HFFc6 (cell line): ENCODE measurements at regions not wholly inside any gene's neighbourhood (a gene's known extent, or its start where the extent isn't known, plus 50 kb on each side); places are given as distances from the start of the nearest gene placed in this dataset.

ENCODE experiments used
- DNase-seq: peaks from one replicate; pipeline ENCODE4 v3.0.0-alpha.2; 2018
- H3K27ac Mint-ChIP-seq: 2 replicates; pipeline ENCODE4 v1.8.0; 2020; ENCODE audit warnings: mild to moderate bottlenecking, mixed read lengths
- H3K27me3 Mint-ChIP-seq: 2 replicates; pipeline ENCODE4 v1.8.0; 2021; ENCODE audit warnings: mild to moderate bottlenecking, moderate library complexity, mixed read lengths; ENCODE audit not compliant: insufficient read depth
- H3K36me3 Mint-ChIP-seq: 2 replicates; pipeline ENCODE4 v1.8.0; 2021; ENCODE audit warnings: low read depth, mixed read lengths
- H3K4me1 Mint-ChIP-seq: 2 replicates; pipeline ENCODE4 v1.8.0; 2020; ENCODE audit warnings: low read depth, mixed read lengths
- H3K4me3 Mint-ChIP-seq: 2 replicates; pipeline ENCODE4 v1.8.0; 2020; ENCODE audit warnings: mild to moderate bottlenecking, moderate library complexity, mixed read lengths
- H3K9me3 Mint-ChIP-seq: 2 replicates; pipeline ENCODE4 v1.8.0; 2020; ENCODE audit warnings: mild to moderate bottlenecking, mixed read lengths
- TF ChIP-seq, protein P1 (sequence below): fragments of 200-600 bp; sonication (generic); IDR thresholded peaks from 2 replicates; pipeline ENCODE4 v1.5.0; 2021; ENCODE audit warnings: antibody characterized with exemption, mild to moderate bottlenecking

DNA sequence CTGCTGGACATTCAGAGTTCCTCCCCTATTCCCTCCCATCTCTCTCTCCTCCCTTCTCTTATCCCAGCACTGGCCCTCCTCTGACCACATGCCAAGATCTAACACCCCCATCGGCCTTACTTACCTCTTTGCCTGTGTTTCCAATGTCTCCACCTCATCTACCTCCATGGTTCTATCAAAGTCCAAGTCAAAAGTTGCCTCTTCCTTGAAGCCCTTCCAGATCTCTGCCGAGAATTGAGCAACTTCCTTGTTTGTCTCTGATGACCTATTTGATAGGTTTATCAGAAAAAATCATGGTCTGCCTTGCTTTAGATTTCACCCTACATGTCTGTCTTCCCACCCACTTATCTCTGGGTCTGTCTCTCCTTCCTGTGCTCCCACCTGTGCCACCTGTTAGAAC, 69.7 kb upstream of the ITGA11 start:
- Mint-ChIP-seq H3K27me3 (peaks cover 14% of the 10 kb centered on the region), H3K36me3 (no peaks in the 10 kb centered on the region), H3K9me3 (no peaks in the 10 kb centered on the region), H3K4me1 (peaks cover 20% of the 10 kb centered on the region; the same call in 1 of the 2 replicates), H3K4me3 (no peak overlapping the region), H3K27ac (no peak overlapping the region)
- DNase-seq = no peak
- TF ChIP-seq, protein P1, sequence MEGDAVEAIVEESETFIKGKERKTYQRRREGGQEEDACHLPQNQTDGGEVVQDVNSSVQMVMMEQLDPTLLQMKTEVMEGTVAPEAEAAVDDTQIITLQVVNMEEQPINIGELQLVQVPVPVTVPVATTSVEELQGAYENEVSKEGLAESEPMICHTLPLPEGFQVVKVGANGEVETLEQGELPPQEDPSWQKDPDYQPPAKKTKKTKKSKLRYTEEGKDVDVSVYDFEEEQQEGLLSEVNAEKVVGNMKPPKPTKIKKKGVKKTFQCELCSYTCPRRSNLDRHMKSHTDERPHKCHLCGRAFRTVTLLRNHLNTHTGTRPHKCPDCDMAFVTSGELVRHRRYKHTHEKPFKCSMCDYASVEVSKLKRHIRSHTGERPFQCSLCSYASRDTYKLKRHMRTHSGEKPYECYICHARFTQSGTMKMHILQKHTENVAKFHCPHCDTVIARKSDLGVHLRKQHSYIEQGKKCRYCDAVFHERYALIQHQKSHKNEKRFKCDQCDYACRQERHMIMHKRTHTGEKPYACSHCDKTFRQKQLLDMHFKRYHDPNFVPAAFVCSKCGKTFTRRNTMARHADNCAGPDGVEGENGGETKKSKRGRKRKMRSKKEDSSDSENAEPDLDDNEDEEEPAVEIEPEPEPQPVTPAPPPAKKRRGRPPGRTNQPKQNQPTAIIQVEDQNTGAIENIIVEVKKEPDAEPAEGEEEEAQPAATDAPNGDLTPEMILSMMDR = no peak

DNA sequence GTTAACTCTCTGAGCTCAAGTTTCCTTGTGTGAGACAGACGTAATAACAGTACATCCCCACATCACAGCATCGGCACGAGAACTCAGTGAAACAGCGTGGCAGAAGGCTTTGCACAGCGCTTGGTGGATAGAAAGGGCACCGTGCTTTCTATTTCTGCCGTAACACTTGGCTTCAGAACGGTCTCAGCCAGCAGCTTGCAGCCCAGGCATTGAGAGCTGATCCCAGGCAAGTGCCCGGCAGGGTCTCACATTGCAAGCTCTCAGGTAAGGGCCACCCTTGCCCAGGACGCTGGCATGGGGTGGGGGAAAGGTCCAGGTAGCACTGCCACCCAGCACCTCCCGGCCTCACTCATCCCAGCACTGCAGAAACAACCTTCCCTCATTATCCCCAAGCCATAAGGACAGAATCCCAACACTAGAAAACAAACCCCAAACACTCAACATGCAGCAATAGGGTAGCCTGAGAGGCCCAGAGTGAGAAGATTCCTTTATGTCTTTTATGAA, 70.5 kb upstream of the ITGA11 start:
- TF ChIP-seq, protein P1 = no peak
- Mint-ChIP-seq H3K4me1 (peaks cover 20% of the 10 kb centered on the region; the same call in 1 of the 2 replicates), H3K27ac (no peak overlapping the region), H3K27me3 (peaks cover 18% of the 10 kb centered on the region), H3K36me3 (no peaks in the 10 kb centered on the region), H3K9me3 (no peaks in the 10 kb centered on the region), H3K4me3 (no peak overlapping the region)
- no peak for DNase-seq

DNA sequence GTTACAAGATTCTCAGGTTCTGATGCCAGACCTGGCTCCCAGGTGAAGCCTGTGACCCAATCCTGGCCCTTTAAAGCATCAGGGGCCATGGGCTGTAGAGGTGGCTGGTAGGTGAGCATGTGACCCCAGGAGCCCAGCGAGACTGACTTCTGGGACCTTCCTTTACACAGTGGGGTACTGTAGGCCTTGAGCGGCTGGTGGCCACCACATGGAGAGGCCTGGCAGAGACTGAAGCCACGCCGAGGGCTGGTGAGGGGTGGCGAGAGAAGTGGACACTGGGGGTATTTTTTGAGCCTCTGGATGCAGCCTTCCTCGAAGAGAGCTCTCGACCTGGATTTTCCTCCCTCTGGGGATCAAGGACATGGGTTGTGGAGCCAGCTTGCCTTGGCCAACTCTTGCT, 71.2 kb upstream of the ITGA11 start:
- H3K4me1 Mint-ChIP-seq = peaks cover 20% of the 10 kb centered on the region; the same call in 1 of the 2 replicates
- no peak overlapping the region for H3K27ac Mint-ChIP-seq
- no peaks in the 10 kb centered on the region for H3K9me3 Mint-ChIP-seq
- TF ChIP-seq, protein P1 = no peak
- H3K36me3 Mint-ChIP-seq = no peaks in the 10 kb centered on the region
- no peak overlapping the region for H3K4me3 Mint-ChIP-seq
- no peak for DNase-seq
- H3K27me3 Mint-ChIP-seq = peaks cover 20% of the 10 kb centered on the region

DNA sequence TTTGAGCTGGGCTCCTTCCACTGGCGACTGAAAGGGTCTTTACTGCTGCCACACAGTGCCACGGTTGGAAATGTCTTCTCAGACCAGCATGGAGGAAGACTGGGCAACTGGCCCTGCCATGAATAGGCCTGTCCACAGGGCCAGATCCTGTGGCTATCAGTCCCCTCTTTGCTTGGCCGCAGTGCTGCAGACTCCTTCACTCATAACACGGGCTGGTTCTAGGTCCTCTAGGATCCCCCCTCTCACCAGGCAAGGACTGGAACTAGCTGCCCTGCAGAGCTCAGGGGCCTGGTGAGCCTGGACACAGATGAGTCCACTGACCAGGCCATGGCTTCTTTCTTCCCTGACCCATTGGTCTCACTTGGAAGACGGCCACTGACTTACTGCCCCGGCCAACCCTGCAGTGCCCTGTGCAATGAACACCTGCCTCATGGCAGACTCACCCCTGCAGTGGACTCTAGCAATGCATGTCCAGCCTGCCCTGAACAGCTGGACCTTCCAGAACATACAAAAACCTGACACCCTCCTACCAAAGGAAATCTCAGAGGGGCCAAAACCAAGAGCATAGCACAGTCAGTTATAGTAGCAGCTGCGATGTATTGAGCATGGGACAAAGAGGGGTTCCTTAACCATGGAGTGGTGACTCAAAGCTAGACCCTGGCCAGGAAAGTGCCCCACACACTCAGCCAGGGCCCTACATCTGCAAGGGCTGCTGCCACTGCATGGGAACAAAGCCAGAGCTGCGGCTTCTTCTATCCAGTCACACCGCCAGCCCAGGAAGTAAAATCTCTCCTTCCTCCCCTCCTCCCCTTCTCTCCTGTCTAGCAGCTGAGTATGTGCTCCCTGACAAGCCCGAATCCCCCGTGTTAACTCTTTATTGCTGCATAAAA, 72.1 kb upstream of the ITGA11 start:
- no peak overlapping the region for H3K27ac Mint-ChIP-seq

DNA sequence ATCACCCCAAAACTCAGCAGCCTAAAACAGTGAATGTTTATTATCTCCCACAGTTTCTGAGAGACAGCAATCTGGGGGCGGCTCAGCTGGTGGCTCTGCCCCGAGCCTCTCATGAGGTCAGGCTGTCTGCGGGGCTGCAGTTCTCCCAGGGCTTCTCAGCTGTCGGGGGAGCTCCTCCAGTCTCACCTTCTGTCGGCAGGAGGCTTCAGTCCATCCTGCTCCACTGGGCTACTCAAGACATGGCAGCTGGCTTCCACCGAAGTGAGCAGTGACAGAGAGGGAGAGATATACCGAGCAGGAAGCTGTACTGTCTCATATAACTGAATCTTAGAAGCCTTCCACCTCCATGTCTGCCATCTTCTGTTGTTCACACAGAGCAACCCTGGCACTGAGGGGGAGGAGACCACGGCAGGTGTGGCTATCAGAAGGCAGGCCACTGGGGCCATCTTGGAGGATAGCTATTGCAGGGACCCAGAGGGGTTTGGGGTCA, 72.8 kb upstream of the ITGA11 start:
- Mint-ChIP-seq H3K27ac (no peak overlapping the region), H3K36me3 (no peaks in the 10 kb centered on the region), H3K9me3 (no peaks in the 10 kb centered on the region), H3K4me3 (peak overlapping the region; percentile 20; the same call in 1 of the 2 replicates), H3K4me1 (peaks cover 17% of the 10 kb centered on the region; the same call in 1 of the 2 replicates), H3K27me3 (peaks cover 26% of the 10 kb centered on the region)
- no peak for DNase-seq
- TF ChIP-seq, protein P1 = no peak

More for the DNA sequence above, 72.1 kb upstream of the ITGA11 start:
- Mint-ChIP-seq H3K36me3 (no peaks in the 10 kb centered on the region), H3K4me1 (peaks cover 20% of the 10 kb centered on the region; the same call in 1 of the 2 replicates), H3K4me3 (peak overlapping the region; percentile 20; the same call in 1 of the 2 replicates), H3K27me3 (peaks cover 21% of the 10 kb centered on the region), H3K9me3 (no peaks in the 10 kb centered on the region)
- DNase-seq = no peak
- TF ChIP-seq, protein P1 = no peak
